Uterus (tissue), 3 donors: ENCODE measurements at regions not wholly inside any gene's neighbourhood (a gene's known extent, or its start where the extent isn't known, plus 50 kb on each side); places are given as distances from the start of the nearest gene placed in this dataset.
A peak's percentile ranks its signal among the peaks of the same experiment; 100 is the strongest.
"Not testable (repeated sequence)": the region's sequence is repeated elsewhere in the genome, so short reads cannot be mapped to it uniquely, and the experiment has no call there.

Source experiments
- DNase-seq, 2 donors: peaks; one replicate each; pipeline ENCODE4 v3.0.0-alpha.2; 2019 to 2020
- H3K27ac ChIP-seq, 2 donors: fragments of 200-600 bp; sonication (generic); 1 replicate in 1 of 2; 2 replicates in 1 of 2; pipeline ENCODE4 v1.5.1; 2016 to 2018
- H3K27me3 ChIP-seq, 2 donors: fragments of 200-600 bp; sonication (generic); one replicate each; pipeline ENCODE4 v1.5.1; 2018 to 2019; ENCODE audit warnings: control low read depth in 1 of 2
- H3K36me3 ChIP-seq, 2 donors: fragments of 200-600 bp; sonication (generic); one replicate each; pipeline ENCODE4 v1.5.1; 2019; ENCODE audit warnings: control low read depth in 1 of 2
- H3K4me1 ChIP-seq, 2 donors: fragments of 200-600 bp; sonication (generic); one replicate each; pipeline ENCODE4 v1.5.1; 2018 to 2019; ENCODE audit warnings: control low read depth in 1 of 2
- H3K4me3 ChIP-seq, 2 donors: fragments of 200-600 bp; sonication (generic); 1 replicate in 1 of 2; 2 replicates in 1 of 2; pipeline ENCODE4 v1.5.1; 2018 to 2019; ENCODE audit warnings: mild to moderate bottlenecking in 1 of 2
- H3K9me3 ChIP-seq, 2 donors: fragments of 200-600 bp; sonication (generic); one replicate each; pipeline ENCODE4 v1.5.1; 2019; ENCODE audit warnings: control low read depth in 1 of 2
- CTCF ChIP-seq, 4 experiments: fragments of 200-600 bp in 2 of 4; fragments of 450-650 bp in 2 of 4; sonication (generic) in 2 of 4; IDR thresholded peaks; one replicate each; pipeline ENCODE4 v1.5.1; 2016 to 2019; ENCODE audit warnings: antibody characterized with exemption in 4 of 4, mild to moderate bottlenecking in 2 of 4, moderate library complexity in 1 of 4
- POLR2A ChIP-seq, 2 donors: fragments of 450-650 bp; IDR thresholded peaks; one replicate each; pipeline ENCODE4 v1.6.1; 2016; ENCODE audit warnings: antibody characterized with exemption in 2 of 2, mild to moderate bottlenecking in 1 of 2, moderate library complexity in 1 of 2
- intact Hi-C: fragments of 100-400 bp; cut with DNase I; formaldehyde crosslinking; loops from one replicate; pipeline ENCODE4 v1.15.1; 2023; ENCODE audit warnings: low total_unique reads
- donor health status: DM: yes; HTN: yes; CAD: no.

GRCh38 chr10:23643111-23643780, 204.4 kb downstream of the OTUD1 start:
- intact Hi-C loops: no loop called here
- no peaks in the 10 kb centered on the region for H3K9me3 ChIP-seq
- H3K4me3 ChIP-seq: no peak overlapping the region
- TF ChIP-seq POLR2A (IDR thresholded peaks at IDR 0.05) (no peak), CTCF (IDR thresholded peaks at IDR 0.05) (no peak)
- H3K27ac ChIP-seq: no peak overlapping the region
- H3K4me1 ChIP-seq: no peaks in the 10 kb centered on the region
- no peaks in the 10 kb centered on the region for H3K27me3 ChIP-seq
- no peaks in the 10 kb centered on the region for H3K36me3 ChIP-seq
- no peak for DNase-seq

- no peaks in the 10 kb centered on the region for H3K27me3 ChIP-seq
- intact Hi-C loops: no loop called here
- H3K4me3 ChIP-seq: no peak overlapping the region
- H3K9me3 ChIP-seq: no peaks in the 10 kb centered on the region
- DNase-seq: no peak
- no peak for TF ChIP-seq POLR2A (IDR thresholded peaks at IDR 0.05)
- TF ChIP-seq CTCF (IDR thresholded peaks at IDR 0.05): no peak
- no peaks in the 10 kb centered on the region for H3K4me1 ChIP-seq
- H3K36me3 ChIP-seq: no peaks in the 10 kb centered on the region
- H3K27ac ChIP-seq: no peak overlapping the region
Measured at GRCh38 chr10:23648618-23649017, 209.7 kb downstream of the OTUD1 start.

- intact Hi-C loops: no loop called here
- H3K27ac ChIP-seq: no peak overlapping the region
- no peaks in the 10 kb centered on the region for H3K27me3 ChIP-seq
- H3K36me3 ChIP-seq: no peaks in the 10 kb centered on the region
- no peaks in the 10 kb centered on the region for H3K9me3 ChIP-seq
- H3K4me1 ChIP-seq: no peaks in the 10 kb centered on the region
- DNase-seq: no peak
- no peak for TF ChIP-seq POLR2A (IDR thresholded peaks at IDR 0.05)
- peak in 3 of 4 experiments; percentile 22 to 31 (median 26) for TF ChIP-seq CTCF (IDR thresholded peaks at IDR 0.05)
- H3K4me3 ChIP-seq: no peak overlapping the region
Measured at GRCh38 chr10:23656735-23657134, 217.9 kb downstream of the OTUD1 start.

- TF ChIP-seq CTCF (IDR thresholded peaks at IDR 0.05): no peak
- no peak for TF ChIP-seq POLR2A (IDR thresholded peaks at IDR 0.05)
- Histone ChIP-seq H3K4me3 (no peak overlapping the region), H3K4me1 (no peaks in the 10 kb centered on the region), H3K36me3 (no peaks in the 10 kb centered on the region), H3K9me3 (no peaks in the 10 kb centered on the region), H3K27ac (no peak overlapping the region), H3K27me3 (no peaks in the 10 kb centered on the region)
- DNase-seq: no peak
- intact Hi-C loops: no loop called here
Measured at GRCh38 chr10:23657677-23658076, 218.8 kb downstream of the OTUD1 start.

GRCh38 chr10:23671866-23672265, 233.0 kb downstream of the OTUD1 start:
- intact Hi-C loops, H3K27ac ChIP-seq, H3K9me3 ChIP-seq, H3K36me3 ChIP-seq, DNase-seq, H3K4me1 ChIP-seq, H3K4me3 ChIP-seq, H3K27me3 ChIP-seq: not testable (repeated sequence)

GRCh38 chr10:23675585-23675984, 236.7 kb downstream of the OTUD1 start:
- TF ChIP-seq POLR2A (IDR thresholded peaks at IDR 0.05) (no peak), CTCF (IDR thresholded peaks at IDR 0.05) (no peak)
- H3K27ac ChIP-seq: no peak overlapping the region
- no peak for DNase-seq
- H3K27me3 ChIP-seq: no peaks in the 10 kb centered on the region
- H3K9me3 ChIP-seq: no peaks in the 10 kb centered on the region
- no peaks in the 10 kb centered on the region for H3K4me1 ChIP-seq
- intact Hi-C loops: no loop called here
- no peak overlapping the region for H3K4me3 ChIP-seq
- H3K36me3 ChIP-seq: no peaks in the 10 kb centered on the region
